SK-N-SH (cell line): ENCODE measurements at regions not wholly inside any gene's neighbourhood (a gene's known extent, or its start where the extent isn't known, plus 50 kb on each side); places are given as distances from the start of the nearest gene placed in this dataset.

ENCODE experiments used
- CTCF ChIA-PET: fragments of 300-600, 350-600 bp; formaldehyde crosslinking; extraction: SDS; loops from one replicate; lab custom pipeline; 2021; lab: Yijun Ruan, JAX
- POLR2A ChIA-PET: fragments of 350-600 bp; sonication (Branson Sonifier 250); formaldehyde crosslinking; extraction: SDS; loops from one replicate; lab custom pipeline; 2020; ENCODE audit warnings: antibody characterized with exemption, inconsistent platforms; lab: Yijun Ruan, JAX
- DNase-seq: peaks from one replicate; pipeline ENCODE4 v3.0.0; 2012
- H2AFZ ChIP-seq: fragments of 200-600 bp; sonication (generic); 2 replicates; pipeline ENCODE4 v1.8.1; 2016; ENCODE audit warnings: antibody characterized with exemption, mild to moderate bottlenecking, low read depth
- H3F3A ChIP-seq: fragments of 200-600 bp; sonication (generic); replicated peaks from 2 replicates; pipeline ENCODE3; 2016; ENCODE audit warnings: antibody characterized with exemption, mild to moderate bottlenecking; ENCODE audit not compliant: insufficient read depth
- H3K27ac ChIP-seq, 2 experiments: fragments of 200-500 bp in 1 of 2; fragments of 200-600 bp in 1 of 2; sonication (Bioruptor generic) in 1 of 2; sonication (generic), shearing (Covaris generic) in 1 of 2; 2 replicates each; pipeline versions ENCODE4 v1.5.1 to v1.6.1; 2014 to 2016; ENCODE audit warnings: low read depth in 2 of 2, inconsistent platforms in 1 of 2, low read length in 1 of 2, mild to moderate bottlenecking in 1 of 2, mixed read lengths in 1 of 2
- H3K27me3 ChIP-seq: fragments of 200-600 bp; sonication (generic), shearing (Covaris generic); 2 replicates; pipeline ENCODE4 v1.6.1; 2016; ENCODE audit warnings: mixed run types; ENCODE audit not compliant: insufficient read depth
- H3K36me3 ChIP-seq, 2 experiments: fragments of 200-500 bp in 1 of 2; fragments of 200-600 bp in 1 of 2; sonication (Bioruptor generic) in 1 of 2; sonication (generic) in 1 of 2; replicated peaks in 1 of 2; 2 replicates each; pipeline versions ENCODE3 to v1.5.1; 2014 to 2016; ENCODE audit warnings: low read length in 1 of 2, mild to moderate bottlenecking in 1 of 2; ENCODE audit not compliant: insufficient read depth in 2 of 2, control insufficient read depth in 1 of 2
- H3K4me1 ChIP-seq, 2 experiments: fragments of 200-500 bp in 1 of 2; fragments of 200-600 bp in 1 of 2; sonication (Bioruptor generic) in 1 of 2; sonication (generic), shearing (Covaris generic) in 1 of 2; 2 replicates each; pipeline versions ENCODE4 v1.5.1 to v1.6.1; 2014 to 2016; ENCODE audit warnings: low read depth in 1 of 2, low read length in 1 of 2, mixed run types in 1 of 2; ENCODE audit not compliant: insufficient read depth in 2 of 2, control insufficient read depth in 1 of 2
- H3K4me2 ChIP-seq: fragments of 200-600 bp; sonication (generic), shearing (Covaris generic); 2 replicates; pipeline ENCODE4 v1.6.1; 2017; ENCODE audit warnings: mixed run types
- H3K4me3 ChIP-seq, 2 experiments: fragments of 200-500 bp in 1 of 2; fragments of 200-600 bp in 1 of 2; sonication (Bioruptor generic) in 1 of 2; sonication (generic), shearing (Covaris generic) in 1 of 2; 2 replicates each; pipeline versions ENCODE4 v1.5.1 to v1.8.1; 2014 to 2016; ENCODE audit warnings: low read depth in 2 of 2, inconsistent platforms in 1 of 2, low read length in 1 of 2, mild to moderate bottlenecking in 1 of 2, mixed read lengths in 1 of 2, moderate library complexity in 1 of 2
- H3K79me2 ChIP-seq: fragments of 200-600 bp; sonication (generic); 2 replicates; pipeline ENCODE4 v1.8.1; 2017; ENCODE audit warnings: mild to moderate bottlenecking; ENCODE audit not compliant: insufficient read depth
- H3K9ac ChIP-seq: fragments of 200-600 bp; sonication (generic); 2 replicates; pipeline ENCODE4 v1.6.1; 2017; ENCODE audit warnings: mixed run types
- H3K9me2 ChIP-seq: fragments of 200-600 bp; sonication (generic); 2 replicates; pipeline ENCODE4 v1.6.1; 2017; ENCODE audit warnings: mixed run types
- H3K9me3 ChIP-seq: fragments of 200-600 bp; sonication (generic); 2 replicates; pipeline ENCODE4 v1.6.1; 2017; ENCODE audit warnings: mixed run types, mild to moderate bottlenecking, moderate library complexity
- H4K20me1 ChIP-seq: fragments of 200-600 bp; sonication (generic); 2 replicates; pipeline ENCODE4 v1.6.1; 2017; ENCODE audit warnings: mild to moderate bottlenecking, mixed run types; ENCODE audit not compliant: insufficient read depth
- CHD2 ChIP-seq: fragments of 150-350 bp; IDR thresholded peaks from 2 replicates; pipeline ENCODE4 v1.6.1; 2018; ENCODE audit warnings: low read length; ENCODE audit not compliant: partially characterized antibody
- ELF1 ChIP-seq: IDR thresholded peaks from 2 replicates; pipeline ENCODE4 v1.4.0; 2012
- EZH2phosphoT487 ChIP-seq: fragments of 200-600 bp; sonication (generic); IDR thresholded peaks from 2 replicates; pipeline ENCODE4 v1.6.1; 2017; ENCODE audit warnings: low read depth, mixed run types, mild to moderate bottlenecking, antibody characterized with exemption, moderate library complexity, borderline replicate concordance
- FOXJ3 ChIP-seq: sonication (generic); formaldehyde crosslinking; IDR thresholded peaks from 2 replicates; pipeline ENCODE4 v1.5.1; 2020; ENCODE audit warnings: mild to moderate bottlenecking, missing genetic modification reagents
- FOXM1 ChIP-seq: IDR thresholded peaks from 2 replicates; pipeline ENCODE4 v1.4.0; 2012; ENCODE audit warnings: low read depth, mild to moderate bottlenecking
- GABPA ChIP-seq: IDR thresholded peaks from 2 replicates; pipeline ENCODE4 v1.4.0; 2012; ENCODE audit warnings: low read depth, mild to moderate bottlenecking
- JUND ChIP-seq: IDR thresholded peaks from 2 replicates; pipeline ENCODE4 v1.4.0; 2012
- MAX ChIP-seq: IDR thresholded peaks from 2 replicates; pipeline ENCODE4 v1.4.0; 2012; ENCODE audit warnings: low read depth
- NRF1 ChIP-seq: IDR thresholded peaks from 2 replicates; pipeline ENCODE4 v1.6.1; 2012; ENCODE audit warnings: low read depth, mild to moderate bottlenecking, low read length
- POLR2AphosphoS5 ChIP-seq: IDR thresholded peaks from 2 replicates; pipeline ENCODE4 v1.6.1; 2012; ENCODE audit warnings: low read depth, low read length
- RFX5 ChIP-seq: IDR thresholded peaks from 2 replicates; pipeline ENCODE4 v1.6.1; 2012; ENCODE audit warnings: mild to moderate bottlenecking, improper control_type of control experiment, low read length
- RXRA ChIP-seq: IDR thresholded peaks from 2 replicates; pipeline ENCODE4 v1.4.0; 2012; ENCODE audit warnings: low read depth, mild to moderate bottlenecking, borderline replicate concordance
- SMC3 ChIP-seq: IDR thresholded peaks from 2 replicates; pipeline ENCODE4 v1.6.1; 2012; ENCODE audit warnings: low read depth, low read length, improper control_type of control experiment
- TCF12 ChIP-seq: IDR thresholded peaks from 2 replicates; pipeline ENCODE4 v1.4.0; 2012
- YY1 ChIP-seq: IDR thresholded peaks from 2 replicates; pipeline ENCODE4 v1.4.0; 2012; ENCODE audit warnings: low read depth, mild to moderate bottlenecking
- WGBS: methylation state at CpG from one replicate; pipeline ENCODE4 v1.1.6; 2017; ENCODE audit warnings: low lambda C conversion rate; 5-methylcytosine and 5-hydroxymethylcytosine counted together
- TF ChIP-seq, protein P1 (sequence below): IDR thresholded peaks from 2 replicates; pipeline ENCODE4 v1.6.1; 2012; ENCODE audit warnings: mild to moderate bottlenecking, low read depth, low read length, moderate library complexity
- TF ChIP-seq, protein P2 (sequence below): fragments of 150-350 bp; IDR thresholded peaks from 2 replicates; pipeline ENCODE4 v1.6.1; 2017; ENCODE audit warnings: antibody characterized with exemption, low read length, low read depth, borderline replicate concordance
- TF ChIP-seq, protein P3 (sequence below): IDR thresholded peaks from 2 replicates; pipeline ENCODE4 v1.4.0; 2012; ENCODE audit warnings: low read depth, borderline replicate concordance

- H3K4me1 ChIP-seq: no peaks in the 10 kb centered on the region
- no peak overlapping the region for H3K4me2 ChIP-seq
- H3K9ac ChIP-seq: no peak overlapping the region
- H3K27me3 ChIP-seq: no peaks in the 10 kb centered on the region
- no peaks in the 10 kb centered on the region for H4K20me1 ChIP-seq
- no peak for DNase-seq
- no peaks in the 10 kb centered on the region for H3K79me2 ChIP-seq
- CTCF ChIA-PET: interaction anchor here (0.5 kb wide), 1 partner anchor 918 kb away, joined by 3 read pairs; no protein-coding TSS in a partner anchor
- H3K27ac ChIP-seq: no peak overlapping the region
- no peaks in the 10 kb centered on the region for H3K9me2 ChIP-seq
- no peak overlapping the region for H2AFZ ChIP-seq
- whole genome bisulfite sequencing: 11% methylated on average over 1 of the region's 1 CpG
- no peak overlapping the region for H3K4me3 ChIP-seq
- H3K36me3 ChIP-seq: no peaks in the 10 kb centered on the region
- H3F3A ChIP-seq: no peaks in the 10 kb centered on the region
- no peaks in the 10 kb centered on the region for H3K9me3 ChIP-seq
- TF ChIP-seq, protein P1, sequence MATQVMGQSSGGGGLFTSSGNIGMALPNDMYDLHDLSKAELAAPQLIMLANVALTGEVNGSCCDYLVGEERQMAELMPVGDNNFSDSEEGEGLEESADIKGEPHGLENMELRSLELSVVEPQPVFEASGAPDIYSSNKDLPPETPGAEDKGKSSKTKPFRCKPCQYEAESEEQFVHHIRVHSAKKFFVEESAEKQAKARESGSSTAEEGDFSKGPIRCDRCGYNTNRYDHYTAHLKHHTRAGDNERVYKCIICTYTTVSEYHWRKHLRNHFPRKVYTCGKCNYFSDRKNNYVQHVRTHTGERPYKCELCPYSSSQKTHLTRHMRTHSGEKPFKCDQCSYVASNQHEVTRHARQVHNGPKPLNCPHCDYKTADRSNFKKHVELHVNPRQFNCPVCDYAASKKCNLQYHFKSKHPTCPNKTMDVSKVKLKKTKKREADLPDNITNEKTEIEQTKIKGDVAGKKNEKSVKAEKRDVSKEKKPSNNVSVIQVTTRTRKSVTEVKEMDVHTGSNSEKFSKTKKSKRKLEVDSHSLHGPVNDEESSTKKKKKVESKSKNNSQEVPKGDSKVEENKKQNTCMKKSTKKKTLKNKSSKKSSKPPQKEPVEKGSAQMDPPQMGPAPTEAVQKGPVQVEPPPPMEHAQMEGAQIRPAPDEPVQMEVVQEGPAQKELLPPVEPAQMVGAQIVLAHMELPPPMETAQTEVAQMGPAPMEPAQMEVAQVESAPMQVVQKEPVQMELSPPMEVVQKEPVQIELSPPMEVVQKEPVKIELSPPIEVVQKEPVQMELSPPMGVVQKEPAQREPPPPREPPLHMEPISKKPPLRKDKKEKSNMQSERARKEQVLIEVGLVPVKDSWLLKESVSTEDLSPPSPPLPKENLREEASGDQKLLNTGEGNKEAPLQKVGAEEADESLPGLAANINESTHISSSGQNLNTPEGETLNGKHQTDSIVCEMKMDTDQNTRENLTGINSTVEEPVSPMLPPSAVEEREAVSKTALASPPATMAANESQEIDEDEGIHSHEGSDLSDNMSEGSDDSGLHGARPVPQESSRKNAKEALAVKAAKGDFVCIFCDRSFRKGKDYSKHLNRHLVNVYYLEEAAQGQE: no peak
- TF ChIP-seq NRF1 (no peak), FOXJ3 (CRISPR knock-in tag) (no peak), MAX (no peak), POLR2AphosphoS5 (no peak), JUND (no peak), FOXM1 (no peak), YY1 (no peak), EZH2phosphoT487 (no peak), RFX5 (no peak), ELF1 (no peak), CHD2 (no peak), RXRA (no peak), SMC3 (no peak), TCF12 (no peak), GABPA (no peak)
- TF ChIP-seq, protein P2, sequence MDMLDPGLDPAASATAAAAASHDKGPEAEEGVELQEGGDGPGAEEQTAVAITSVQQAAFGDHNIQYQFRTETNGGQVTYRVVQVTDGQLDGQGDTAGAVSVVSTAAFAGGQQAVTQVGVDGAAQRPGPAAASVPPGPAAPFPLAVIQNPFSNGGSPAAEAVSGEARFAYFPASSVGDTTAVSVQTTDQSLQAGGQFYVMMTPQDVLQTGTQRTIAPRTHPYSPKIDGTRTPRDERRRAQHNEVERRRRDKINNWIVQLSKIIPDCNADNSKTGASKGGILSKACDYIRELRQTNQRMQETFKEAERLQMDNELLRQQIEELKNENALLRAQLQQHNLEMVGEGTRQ: no peak
- TF ChIP-seq, protein P3, sequence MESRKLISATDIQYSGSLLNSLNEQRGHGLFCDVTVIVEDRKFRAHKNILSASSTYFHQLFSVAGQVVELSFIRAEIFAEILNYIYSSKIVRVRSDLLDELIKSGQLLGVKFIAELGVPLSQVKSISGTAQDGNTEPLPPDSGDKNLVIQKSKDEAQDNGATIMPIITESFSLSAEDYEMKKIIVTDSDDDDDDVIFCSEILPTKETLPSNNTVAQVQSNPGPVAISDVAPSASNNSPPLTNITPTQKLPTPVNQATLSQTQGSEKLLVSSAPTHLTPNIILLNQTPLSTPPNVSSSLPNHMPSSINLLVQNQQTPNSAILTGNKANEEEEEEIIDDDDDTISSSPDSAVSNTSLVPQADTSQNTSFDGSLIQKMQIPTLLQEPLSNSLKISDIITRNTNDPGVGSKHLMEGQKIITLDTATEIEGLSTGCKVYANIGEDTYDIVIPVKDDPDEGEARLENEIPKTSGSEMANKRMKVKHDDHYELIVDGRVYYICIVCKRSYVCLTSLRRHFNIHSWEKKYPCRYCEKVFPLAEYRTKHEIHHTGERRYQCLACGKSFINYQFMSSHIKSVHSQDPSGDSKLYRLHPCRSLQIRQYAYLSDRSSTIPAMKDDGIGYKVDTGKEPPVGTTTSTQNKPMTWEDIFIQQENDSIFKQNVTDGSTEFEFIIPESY: no peak
- POLR2A ChIA-PET: no interaction called here
Measured at GRCh38 chr4:132863619-132864018, 285.5 kb upstream of the PCDH10 start.
